ENCODE measurements at regions not wholly inside any gene's neighbourhood (a gene's known extent, or its start where the extent isn't known, plus 50 kb on each side); places are given as distances from the start of the nearest gene placed in this dataset.
"Not testable (repeated sequence)": the region's sequence is repeated elsewhere in the genome, so short reads cannot be mapped to it uniquely, and the experiment has no call there.

DNA sequence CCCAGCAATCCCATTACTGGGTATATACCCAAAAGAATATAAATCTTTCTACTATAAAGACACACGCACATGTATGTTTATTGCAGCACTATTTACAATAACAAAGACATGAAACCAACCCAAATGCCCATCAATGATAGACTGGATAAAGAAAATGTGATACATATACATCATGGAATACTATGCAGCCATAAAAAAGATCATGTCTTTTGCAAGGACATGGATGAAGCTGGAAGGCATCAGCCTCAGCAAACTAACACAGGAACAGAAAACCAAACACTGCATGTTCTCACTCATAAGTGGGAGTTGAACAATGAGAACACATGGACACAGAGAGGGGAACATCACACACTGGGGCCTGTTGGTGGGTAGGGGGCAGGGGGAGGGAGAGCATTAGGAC, 169.0 kb upstream of the KLF6 start:
- TF ChIP-seq ATF3 (IDR thresholded peaks at IDR 0.05); TAF1 (conservative IDR thresholded peaks at IDR 0.05); SP1 (IDR thresholded peaks at IDR 0.05); GABPA (IDR thresholded peaks at IDR 0.05 in 1 of 2, conservative IDR thresholded peaks at IDR 0.05 in 1 of 2); EGR1 (IDR thresholded peaks at IDR 0.05; ENCODE audit: low read depth in 2 of 2); ZBTB33 (IDR thresholded peaks at IDR 0.05); RAD21 (IDR thresholded peaks at IDR 0.05); FOXA1 (IDR thresholded peaks at IDR 0.05); HNF4G (IDR thresholded peaks at IDR 0.05): not testable (repeated sequence)
- TF ChIP-seq, protein P1, sequence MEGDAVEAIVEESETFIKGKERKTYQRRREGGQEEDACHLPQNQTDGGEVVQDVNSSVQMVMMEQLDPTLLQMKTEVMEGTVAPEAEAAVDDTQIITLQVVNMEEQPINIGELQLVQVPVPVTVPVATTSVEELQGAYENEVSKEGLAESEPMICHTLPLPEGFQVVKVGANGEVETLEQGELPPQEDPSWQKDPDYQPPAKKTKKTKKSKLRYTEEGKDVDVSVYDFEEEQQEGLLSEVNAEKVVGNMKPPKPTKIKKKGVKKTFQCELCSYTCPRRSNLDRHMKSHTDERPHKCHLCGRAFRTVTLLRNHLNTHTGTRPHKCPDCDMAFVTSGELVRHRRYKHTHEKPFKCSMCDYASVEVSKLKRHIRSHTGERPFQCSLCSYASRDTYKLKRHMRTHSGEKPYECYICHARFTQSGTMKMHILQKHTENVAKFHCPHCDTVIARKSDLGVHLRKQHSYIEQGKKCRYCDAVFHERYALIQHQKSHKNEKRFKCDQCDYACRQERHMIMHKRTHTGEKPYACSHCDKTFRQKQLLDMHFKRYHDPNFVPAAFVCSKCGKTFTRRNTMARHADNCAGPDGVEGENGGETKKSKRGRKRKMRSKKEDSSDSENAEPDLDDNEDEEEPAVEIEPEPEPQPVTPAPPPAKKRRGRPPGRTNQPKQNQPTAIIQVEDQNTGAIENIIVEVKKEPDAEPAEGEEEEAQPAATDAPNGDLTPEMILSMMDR (IDR thresholded peaks at IDR 0.05; ENCODE audit: low read depth, low read length, missing input control): not testable (repeated sequence)
- TF ChIP-seq, protein P2, sequence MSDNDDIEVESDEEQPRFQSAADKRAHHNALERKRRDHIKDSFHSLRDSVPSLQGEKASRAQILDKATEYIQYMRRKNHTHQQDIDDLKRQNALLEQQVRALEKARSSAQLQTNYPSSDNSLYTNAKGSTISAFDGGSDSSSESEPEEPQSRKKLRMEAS (IDR thresholded peaks at IDR 0.05): not testable (repeated sequence)
- TF ChIP-seq, protein P3, sequence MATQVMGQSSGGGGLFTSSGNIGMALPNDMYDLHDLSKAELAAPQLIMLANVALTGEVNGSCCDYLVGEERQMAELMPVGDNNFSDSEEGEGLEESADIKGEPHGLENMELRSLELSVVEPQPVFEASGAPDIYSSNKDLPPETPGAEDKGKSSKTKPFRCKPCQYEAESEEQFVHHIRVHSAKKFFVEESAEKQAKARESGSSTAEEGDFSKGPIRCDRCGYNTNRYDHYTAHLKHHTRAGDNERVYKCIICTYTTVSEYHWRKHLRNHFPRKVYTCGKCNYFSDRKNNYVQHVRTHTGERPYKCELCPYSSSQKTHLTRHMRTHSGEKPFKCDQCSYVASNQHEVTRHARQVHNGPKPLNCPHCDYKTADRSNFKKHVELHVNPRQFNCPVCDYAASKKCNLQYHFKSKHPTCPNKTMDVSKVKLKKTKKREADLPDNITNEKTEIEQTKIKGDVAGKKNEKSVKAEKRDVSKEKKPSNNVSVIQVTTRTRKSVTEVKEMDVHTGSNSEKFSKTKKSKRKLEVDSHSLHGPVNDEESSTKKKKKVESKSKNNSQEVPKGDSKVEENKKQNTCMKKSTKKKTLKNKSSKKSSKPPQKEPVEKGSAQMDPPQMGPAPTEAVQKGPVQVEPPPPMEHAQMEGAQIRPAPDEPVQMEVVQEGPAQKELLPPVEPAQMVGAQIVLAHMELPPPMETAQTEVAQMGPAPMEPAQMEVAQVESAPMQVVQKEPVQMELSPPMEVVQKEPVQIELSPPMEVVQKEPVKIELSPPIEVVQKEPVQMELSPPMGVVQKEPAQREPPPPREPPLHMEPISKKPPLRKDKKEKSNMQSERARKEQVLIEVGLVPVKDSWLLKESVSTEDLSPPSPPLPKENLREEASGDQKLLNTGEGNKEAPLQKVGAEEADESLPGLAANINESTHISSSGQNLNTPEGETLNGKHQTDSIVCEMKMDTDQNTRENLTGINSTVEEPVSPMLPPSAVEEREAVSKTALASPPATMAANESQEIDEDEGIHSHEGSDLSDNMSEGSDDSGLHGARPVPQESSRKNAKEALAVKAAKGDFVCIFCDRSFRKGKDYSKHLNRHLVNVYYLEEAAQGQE (IDR thresholded peaks at IDR 0.05): not testable (repeated sequence)

Measured in liver (tissue), 3 donors.